Ishikawa (cell line): ENCODE measurements at regions not wholly inside any gene's neighbourhood (a gene's known extent, or its start where the extent isn't known, plus 50 kb on each side); places are given as distances from the start of the nearest gene placed in this dataset.

Experiments used
- CEBPB ChIP-seq: IDR thresholded peaks from 2 replicates; pipeline ENCODE4 v1.6.1; 2012
- CREB1 ChIP-seq: IDR thresholded peaks from 2 replicates; pipeline ENCODE4 v1.6.1; 2012; ENCODE audit warnings: low read depth
- EGR1 ChIP-seq: IDR thresholded peaks from 2 replicates; pipeline ENCODE4 v1.6.1; 2012
- EP300 ChIP-seq: IDR thresholded peaks from 2 replicates; pipeline ENCODE4 v1.6.1; 2012; ENCODE audit warnings: borderline replicate concordance
- FOXM1 ChIP-seq: IDR thresholded peaks from 2 replicates; pipeline ENCODE4 v1.6.1; 2012; ENCODE audit warnings: low read depth, borderline replicate concordance
- NFIC ChIP-seq: IDR thresholded peaks from 2 replicates; pipeline ENCODE4 v1.6.1; 2012
- RAD21 ChIP-seq: IDR thresholded peaks from 2 replicates; pipeline ENCODE4 v1.6.1; 2012; ENCODE audit warnings: low read depth
- REST ChIP-seq: IDR thresholded peaks from 2 replicates; pipeline ENCODE4 v1.6.1; 2012; ENCODE audit warnings: low read depth, mild to moderate bottlenecking
- TAF1 ChIP-seq: IDR thresholded peaks from 2 replicates; pipeline ENCODE4 v1.6.1; 2012; ENCODE audit warnings: low read depth, mild to moderate bottlenecking
- TCF12 ChIP-seq: IDR thresholded peaks from 2 replicates; pipeline ENCODE4 v1.6.1; 2012; ENCODE audit warnings: low read depth
- TEAD4 ChIP-seq: IDR thresholded peaks from 2 replicates; pipeline ENCODE4 v1.6.1; 2012
- USF1 ChIP-seq: IDR thresholded peaks from 2 replicates; pipeline ENCODE4 v1.6.1; 2012
- YY1 ChIP-seq: IDR thresholded peaks from 2 replicates; pipeline ENCODE4 v1.6.1; 2012; ENCODE audit warnings: low read depth
- ZBTB7A ChIP-seq: IDR thresholded peaks from 2 replicates; pipeline ENCODE4 v1.6.1; 2012; ENCODE audit warnings: low read depth
- TF ChIP-seq, protein P1 (sequence below): IDR thresholded peaks from 2 replicates; pipeline ENCODE4 v1.6.1; 2012

GRCh38 chr3:106006001-106006400 lies 137.2 kb upstream of the CBLB start:
- TF ChIP-seq CEBPB (0 out of 2 replicates have a peak, but pooled peaks have one; percentile 27), FOXM1 (no peak)
- TF ChIP-seq, protein P1, sequence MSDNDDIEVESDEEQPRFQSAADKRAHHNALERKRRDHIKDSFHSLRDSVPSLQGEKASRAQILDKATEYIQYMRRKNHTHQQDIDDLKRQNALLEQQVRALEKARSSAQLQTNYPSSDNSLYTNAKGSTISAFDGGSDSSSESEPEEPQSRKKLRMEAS, result 0 out of 2 replicates have a peak, but pooled peaks have one; percentile 23

DNA sequence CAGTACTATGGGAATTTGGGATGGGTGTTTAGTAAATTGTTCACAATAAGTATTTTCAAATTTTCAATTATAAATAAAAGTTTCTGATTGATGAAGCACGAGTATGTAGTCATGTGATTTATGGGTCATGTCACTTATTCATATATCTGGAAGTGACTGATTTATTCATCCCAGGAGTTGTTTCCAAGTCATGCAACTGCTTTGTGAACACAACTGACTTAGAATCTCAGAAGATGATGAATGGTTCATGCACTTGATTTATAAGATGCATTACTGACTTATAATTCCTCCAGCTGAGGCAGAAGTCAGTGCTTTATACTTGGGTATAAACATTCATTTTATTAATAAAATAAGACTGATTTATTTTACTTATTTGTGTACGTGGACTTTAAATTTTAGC lies 137.8 kb upstream of the CBLB start:
- TF ChIP-seq RAD21 (no peak), FOXM1 (no peak), USF1 (no peak), NFIC (no peak), CREB1 (no peak), TEAD4 (no peak), CEBPB (no peak), ZBTB7A (no peak), TCF12 (no peak), REST (no peak), YY1 (no peak), EGR1 (no peak), EP300 (no peak), TAF1 (no peak)
- TF ChIP-seq, protein P1, result no peak

GRCh38 chr3:106007512-106007911 lies 138.7 kb upstream of the CBLB start:
- no peak for TF ChIP-seq CREB1
- TF ChIP-seq TCF12, result no peak
- TF ChIP-seq ZBTB7A, result no peak
- TF ChIP-seq RAD21, result no peak
- no peak for TF ChIP-seq YY1
- no peak for TF ChIP-seq REST
- TF ChIP-seq, protein P1, result no peak
- no peak for TF ChIP-seq CEBPB
- no peak for TF ChIP-seq NFIC
- TF ChIP-seq FOXM1, result no peak
- TF ChIP-seq EP300, result no peak

- TF ChIP-seq REST, result no peak
- no peak for TF ChIP-seq FOXM1
- TF ChIP-seq CREB1, result no peak
- no peak for TF ChIP-seq EP300
- no peak for TF ChIP-seq EGR1
- no peak for TF ChIP-seq TCF12
- TF ChIP-seq ZBTB7A, result no peak
- TF ChIP-seq RAD21, result no peak
- no peak for TF ChIP-seq CEBPB
- TF ChIP-seq YY1, result no peak
- no peak for TF ChIP-seq USF1
- TF ChIP-seq NFIC, result no peak
- no peak for TF ChIP-seq TAF1
- no peak for TF ChIP-seq TEAD4
- TF ChIP-seq, protein P1, result no peak
These were observed 140.0 kb upstream of the CBLB start for GRCh38 chr3:106008766-106009165.
